Erythroblast (primary cell): ENCODE measurements at regions not wholly inside any gene's neighbourhood (a gene's known extent, or its start where the extent isn't known, plus 50 kb on each side); places are given as distances from the start of the nearest gene placed in this dataset.

Source experiments
- GATA1 ChIP-seq: IDR thresholded peaks from 2 replicates; pipeline ENCODE4 v1.6.1; 2011; ENCODE audit warnings: low read depth, mild to moderate bottlenecking, control low read depth, low read length, moderate library complexity
- POLR2A ChIP-seq: IDR thresholded peaks from 2 replicates; pipeline ENCODE4 v1.6.1; 2011; ENCODE audit warnings: mild to moderate bottlenecking, low read length

- TF ChIP-seq POLR2A (no peak), GATA1 (no peak)
These were observed 649.6 kb downstream of the SLITRK1 start for GRCh38 chr13:83232626-83233025.
